ENCODE measurements at regions not wholly inside any gene's neighbourhood (a gene's known extent, or its start where the extent isn't known, plus 50 kb on each side); places are given as distances from the start of the nearest gene placed in this dataset.

DNA sequence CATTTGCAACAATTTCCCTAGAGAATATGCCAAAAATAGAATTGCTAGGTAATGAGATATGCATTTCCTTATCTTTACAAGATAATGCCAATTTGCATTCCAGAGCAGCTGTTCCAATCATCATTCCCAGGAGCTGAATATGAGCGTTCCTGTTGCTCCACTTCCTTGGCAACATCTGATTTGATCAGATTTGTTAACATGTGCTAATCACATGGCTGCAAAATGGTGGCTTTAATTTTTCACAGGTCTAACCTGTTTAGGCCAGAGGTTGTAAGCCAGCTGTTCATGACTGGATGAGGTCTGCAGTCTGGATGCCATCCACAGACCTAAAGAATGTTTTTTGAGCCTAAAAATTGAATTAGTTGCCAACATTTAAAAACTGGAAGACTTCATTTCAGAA, 220.7 kb upstream of the IL12B start:
- TF ChIP-seq, protein P1, sequence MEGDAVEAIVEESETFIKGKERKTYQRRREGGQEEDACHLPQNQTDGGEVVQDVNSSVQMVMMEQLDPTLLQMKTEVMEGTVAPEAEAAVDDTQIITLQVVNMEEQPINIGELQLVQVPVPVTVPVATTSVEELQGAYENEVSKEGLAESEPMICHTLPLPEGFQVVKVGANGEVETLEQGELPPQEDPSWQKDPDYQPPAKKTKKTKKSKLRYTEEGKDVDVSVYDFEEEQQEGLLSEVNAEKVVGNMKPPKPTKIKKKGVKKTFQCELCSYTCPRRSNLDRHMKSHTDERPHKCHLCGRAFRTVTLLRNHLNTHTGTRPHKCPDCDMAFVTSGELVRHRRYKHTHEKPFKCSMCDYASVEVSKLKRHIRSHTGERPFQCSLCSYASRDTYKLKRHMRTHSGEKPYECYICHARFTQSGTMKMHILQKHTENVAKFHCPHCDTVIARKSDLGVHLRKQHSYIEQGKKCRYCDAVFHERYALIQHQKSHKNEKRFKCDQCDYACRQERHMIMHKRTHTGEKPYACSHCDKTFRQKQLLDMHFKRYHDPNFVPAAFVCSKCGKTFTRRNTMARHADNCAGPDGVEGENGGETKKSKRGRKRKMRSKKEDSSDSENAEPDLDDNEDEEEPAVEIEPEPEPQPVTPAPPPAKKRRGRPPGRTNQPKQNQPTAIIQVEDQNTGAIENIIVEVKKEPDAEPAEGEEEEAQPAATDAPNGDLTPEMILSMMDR (IDR thresholded peaks at IDR 0.05) = no peak
- TF ChIP-seq POLR2AphosphoS5 (IDR thresholded peaks at IDR 0.05) = no peak

Data from breast epithelium (tissue), 3 donors.